Mesenchymal stem cell (in vitro differentiated cells and primary cell): ENCODE measurements at regions not wholly inside any gene's neighbourhood (a gene's known extent, or its start where the extent isn't known, plus 50 kb on each side); places are given as distances from the start of the nearest gene placed in this dataset.

ENCODE experiments used
- DNase-seq: peaks from one replicate; pipeline ENCODE4 v3.0.0-alpha.2; 2013
- H2AFZ ChIP-seq: one replicate; pipeline ENCODE4 v1.6.1; 2013; ENCODE audit warnings: low read depth, mild to moderate bottlenecking, control low read depth, inconsistent platforms, low read length, moderate library complexity
- H2AK5ac ChIP-seq: 2 replicates; pipeline ENCODE4 v1.6.1; 2013; ENCODE audit warnings: low read length, moderate library complexity, mild to moderate bottlenecking, inconsistent platforms; ENCODE audit not compliant: severe bottlenecking
- H2BK120ac ChIP-seq: one replicate; pipeline ENCODE4 v1.6.1; 2013; ENCODE audit warnings: low read depth, mild to moderate bottlenecking, inconsistent platforms, low read length, moderate library complexity
- H2BK12ac ChIP-seq, 2 experiments: one replicate each; pipeline ENCODE4 v1.6.1; 2013; ENCODE audit warnings: inconsistent platforms in 2 of 2, low read length in 2 of 2, mild to moderate bottlenecking in 2 of 2, moderate library complexity in 2 of 2, control low read depth in 1 of 2
- H2BK15ac ChIP-seq: one replicate; pipeline ENCODE4 v1.6.1; 2013; ENCODE audit warnings: mild to moderate bottlenecking, low read depth, inconsistent platforms; ENCODE audit not compliant: poor library complexity, severe bottlenecking
- H2BK5ac ChIP-seq: 2 replicates; pipeline ENCODE4 v1.6.1; 2013; ENCODE audit warnings: low read depth, mild to moderate bottlenecking, low read length, control low read depth, inconsistent platforms; ENCODE audit not compliant: poor library complexity, severe bottlenecking
- H3K14ac ChIP-seq, 2 experiments: one replicate each; pipeline ENCODE4 v1.6.1; 2013; ENCODE audit warnings: inconsistent platforms in 2 of 2, low read length in 2 of 2, control low read depth in 1 of 2, mild to moderate bottlenecking in 1 of 2, moderate library complexity in 1 of 2
- H3K18ac ChIP-seq, 2 experiments: one replicate each; pipeline ENCODE4 v1.6.1; 2013; ENCODE audit warnings: inconsistent platforms in 2 of 2, low read length in 2 of 2, control low read depth in 1 of 2, low read depth in 1 of 2, mild to moderate bottlenecking in 1 of 2
- H3K23ac ChIP-seq, 2 experiments: one replicate each; pipeline ENCODE4 v1.6.1; 2013; ENCODE audit warnings: inconsistent platforms in 2 of 2, low read length in 2 of 2, mild to moderate bottlenecking in 2 of 2, moderate library complexity in 2 of 2, control low read depth in 1 of 2
- H3K27ac ChIP-seq: 2 replicates; pipeline ENCODE4 v1.5.1; 2013; ENCODE audit warnings: mild to moderate bottlenecking, moderate library complexity, low read length, control low read depth, inconsistent platforms; ENCODE audit not compliant: poor library complexity, severe bottlenecking
- H3K27me3 ChIP-seq, 2 experiments: 2 replicates each; pipeline versions ENCODE4 v1.6.1 to v1.7.0; 2013; ENCODE audit warnings: low read length in 2 of 2, mild to moderate bottlenecking in 2 of 2, moderate library complexity in 2 of 2, control low read depth in 1 of 2, inconsistent platforms in 1 of 2; ENCODE audit not compliant: control insufficient read depth in 1 of 2, insufficient read depth in 1 of 2
- H3K36me3 ChIP-seq, 2 experiments: 2 replicates each; pipeline versions ENCODE4 v1.6.1 to v1.7.0; 2013; ENCODE audit warnings: low read length in 2 of 2, control low read depth in 1 of 2, inconsistent platforms in 1 of 2, low read depth in 1 of 2, mild to moderate bottlenecking in 1 of 2; ENCODE audit not compliant: insufficient read depth in 2 of 2, control insufficient read depth in 1 of 2
- H3K4ac ChIP-seq, 2 experiments: one replicate each; pipeline ENCODE4 v1.6.1; 2013; ENCODE audit warnings: inconsistent platforms in 2 of 2, low read length in 2 of 2, mild to moderate bottlenecking in 2 of 2, moderate library complexity in 2 of 2, control low read depth in 1 of 2, low read depth in 1 of 2
- H3K4me1 ChIP-seq: 2 replicates; pipeline ENCODE4 v1.6.1; 2013; ENCODE audit warnings: low read depth, low read length, control low read depth; ENCODE audit not compliant: control insufficient read depth, insufficient read depth
- H3K4me2 ChIP-seq: 2 replicates; pipeline ENCODE4 v1.6.1; 2013; ENCODE audit warnings: low read length, mild to moderate bottlenecking, inconsistent platforms; ENCODE audit not compliant: poor library complexity, severe bottlenecking
- H3K4me3 ChIP-seq, 2 experiments: 2 replicates each; pipeline versions ENCODE4 v1.5.1 to v1.7.0; 2013; ENCODE audit warnings: low read length in 2 of 2, mild to moderate bottlenecking in 2 of 2, control low read depth in 1 of 2, low read depth in 1 of 2; ENCODE audit not compliant: insufficient read depth in 1 of 2
- H3K79me1 ChIP-seq: replicated peaks from 2 replicates; pipeline ENCODE4 v1.6.1; 2013; ENCODE audit warnings: mild to moderate bottlenecking, control low read depth, low read length, inconsistent platforms; ENCODE audit not compliant: poor library complexity, severe bottlenecking
- H3K9ac ChIP-seq: 2 replicates; pipeline ENCODE4 v1.7.0; 2013; ENCODE audit warnings: mild to moderate bottlenecking, low read length, moderate library complexity
- H3K9me3 ChIP-seq: 2 replicates; pipeline ENCODE4 v1.7.0; 2013; ENCODE audit warnings: mild to moderate bottlenecking, low read length; ENCODE audit not compliant: control insufficient read depth
- H4K8ac ChIP-seq: one replicate; pipeline ENCODE4 v1.6.1; 2013; ENCODE audit warnings: inconsistent platforms, mild to moderate bottlenecking, low read length, moderate library complexity
- H4K91ac ChIP-seq: one replicate; pipeline ENCODE4 v1.6.1; 2013; ENCODE audit warnings: mild to moderate bottlenecking, low read length, inconsistent platforms
- WGBS: methylation state at CpG from one replicate; pipeline ENCODE4 v1.1.7; 2013; ENCODE audit warnings: mixed read lengths; 5-methylcytosine and 5-hydroxymethylcytosine counted together

DNA sequence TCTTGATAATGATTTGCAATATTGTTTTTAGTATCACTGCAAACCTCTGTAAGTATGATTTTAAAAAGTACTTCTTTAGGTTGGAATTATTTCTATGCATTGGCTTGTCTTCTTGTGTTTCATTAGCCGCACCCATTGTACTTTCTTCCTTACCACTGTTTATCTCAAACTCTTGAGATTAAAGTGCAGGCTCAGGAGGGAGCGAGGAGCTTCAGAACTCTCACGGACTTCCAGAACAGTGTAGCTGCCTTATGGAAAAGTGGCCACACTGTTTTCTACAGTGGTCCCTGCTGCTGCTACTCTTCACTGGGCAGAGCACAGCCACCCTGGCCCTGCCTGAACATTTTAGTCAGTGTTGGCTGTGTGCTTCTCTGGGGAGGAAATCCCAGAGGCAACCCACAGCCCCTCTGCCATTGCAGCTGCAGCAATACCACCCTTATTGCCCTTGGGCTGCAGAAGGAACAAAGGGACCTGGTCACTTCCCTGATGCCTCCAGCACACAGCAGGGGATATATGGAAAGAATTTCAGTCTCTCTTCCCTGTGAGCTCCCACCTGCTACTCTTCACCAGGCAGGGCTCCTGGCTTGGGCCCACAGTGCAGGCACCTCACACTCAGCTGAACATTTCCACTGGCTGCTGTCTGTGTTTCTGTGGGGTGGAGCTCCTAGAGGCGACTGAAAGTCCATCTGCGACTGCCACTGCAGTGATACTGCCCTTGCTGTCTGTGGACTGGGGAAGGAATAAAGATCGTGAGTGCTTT, 91.7 kb upstream of the MAP3K4 start:
- H2BK5ac ChIP-seq = no peak overlapping the region
- H3K79me1 ChIP-seq = no peaks in the 10 kb centered on the region
- H3K9me3 ChIP-seq = peaks cover 3% of the 10 kb centered on the region
- no peak overlapping the region for H4K91ac ChIP-seq
- H3K23ac ChIP-seq = no peak overlapping the region
- peaks cover 0 to 3% of the 10 kb centered on the region in 2 experiments for H3K27me3 ChIP-seq
- no peak overlapping the region for H2BK12ac ChIP-seq
- no peaks in the 10 kb centered on the region for H3K4me1 ChIP-seq
- no peak overlapping the region for H2AFZ ChIP-seq
- H3K4ac ChIP-seq = no peak overlapping the region
- no peak overlapping the region for H3K9ac ChIP-seq
- H2BK15ac ChIP-seq = no peak overlapping the region
- 76% methylated on average over 6 of the region's 6 CpGs for WGBS
- no peak overlapping the region for H3K14ac ChIP-seq
- no peaks in the 10 kb centered on the region for H3K36me3 ChIP-seq
- no peak overlapping the region for H3K4me3 ChIP-seq
- H2BK120ac ChIP-seq = no peak overlapping the region
- DNase-seq = no peak
- H4K8ac ChIP-seq = no peak overlapping the region
- no peak overlapping the region for H2AK5ac ChIP-seq
- no peak overlapping the region for H3K4me2 ChIP-seq
- no peak overlapping the region for H3K27ac ChIP-seq
- H3K18ac ChIP-seq = no peak overlapping the region

DNA sequence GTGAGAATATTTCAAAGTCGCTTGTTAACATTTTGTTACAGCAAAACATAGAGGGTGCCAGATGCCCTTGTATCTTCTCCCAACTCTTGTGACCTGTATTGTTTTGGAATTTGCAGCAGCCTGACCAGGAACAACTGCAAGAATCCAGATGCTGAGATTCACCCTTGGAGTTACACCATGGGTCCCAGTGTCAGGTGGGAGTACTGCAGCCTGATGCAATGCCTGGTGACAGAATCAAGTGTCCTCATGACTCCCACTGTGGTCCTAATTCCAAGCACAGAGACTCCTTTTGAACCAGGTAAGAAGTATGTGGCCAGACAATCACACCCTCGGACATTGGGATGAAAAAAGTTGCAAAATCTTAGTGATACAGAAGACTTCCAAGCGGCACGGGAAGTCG, 79.6 kb upstream of the MAP3K4 start:
- no peak overlapping the region for H3K23ac ChIP-seq
- no peak overlapping the region for H2AK5ac ChIP-seq
- H2AFZ ChIP-seq = no peak overlapping the region
- no peaks in the 10 kb centered on the region for H3K4me1 ChIP-seq
- no peak overlapping the region for H3K27ac ChIP-seq
- no peak for DNase-seq
- H3K4me3 ChIP-seq = no peak overlapping the region
- 91% methylated on average over 5 of the region's 5 CpGs for WGBS
- H4K91ac ChIP-seq = no peak overlapping the region
- H2BK12ac ChIP-seq = no peak overlapping the region
- H2BK120ac ChIP-seq = no peak overlapping the region
- H3K9ac ChIP-seq = no peak overlapping the region
- no peak overlapping the region for H3K18ac ChIP-seq
- H3K36me3 ChIP-seq = no peaks in the 10 kb centered on the region
- H4K8ac ChIP-seq = no peak overlapping the region
- no peaks in the 10 kb centered on the region for H3K79me1 ChIP-seq
- no peak overlapping the region for H3K4me2 ChIP-seq
- H2BK15ac ChIP-seq = no peak overlapping the region
- H3K4ac ChIP-seq = no peak overlapping the region
- H3K27me3 ChIP-seq = no peaks in the 10 kb centered on the region
- no peak overlapping the region for H3K14ac ChIP-seq
- no peak overlapping the region for H2BK5ac ChIP-seq
- peaks cover 15% of the 10 kb centered on the region for H3K9me3 ChIP-seq

GRCh38 chr6:160912411-160912810, 79.2 kb upstream of the MAP3K4 start:
- no peak overlapping the region for H4K91ac ChIP-seq
- no peak overlapping the region for H2AK5ac ChIP-seq
- no peak overlapping the region for H2BK15ac ChIP-seq
- no peak overlapping the region for H3K4me3 ChIP-seq
- no peak overlapping the region for H3K18ac ChIP-seq
- no peak overlapping the region for H3K14ac ChIP-seq
- H2BK12ac ChIP-seq = no peak overlapping the region
- H3K9ac ChIP-seq = no peak overlapping the region
- no peak overlapping the region for H3K23ac ChIP-seq
- H3K4ac ChIP-seq = no peak overlapping the region
- no peak overlapping the region for H3K27ac ChIP-seq
- peaks cover 15% of the 10 kb centered on the region for H3K9me3 ChIP-seq
- no peaks in the 10 kb centered on the region for H3K36me3 ChIP-seq
- no peak overlapping the region for H2BK5ac ChIP-seq
- H3K79me1 ChIP-seq = no peaks in the 10 kb centered on the region
- no peaks in the 10 kb centered on the region for H3K27me3 ChIP-seq
- no peak overlapping the region for H2AFZ ChIP-seq
- H4K8ac ChIP-seq = no peak overlapping the region
- no peaks in the 10 kb centered on the region for H3K4me1 ChIP-seq
- WGBS = 80% methylated on average over 6 of the region's 6 CpGs
- H3K4me2 ChIP-seq = no peak overlapping the region
- no peak for DNase-seq
- H2BK120ac ChIP-seq = no peak overlapping the region

DNA sequence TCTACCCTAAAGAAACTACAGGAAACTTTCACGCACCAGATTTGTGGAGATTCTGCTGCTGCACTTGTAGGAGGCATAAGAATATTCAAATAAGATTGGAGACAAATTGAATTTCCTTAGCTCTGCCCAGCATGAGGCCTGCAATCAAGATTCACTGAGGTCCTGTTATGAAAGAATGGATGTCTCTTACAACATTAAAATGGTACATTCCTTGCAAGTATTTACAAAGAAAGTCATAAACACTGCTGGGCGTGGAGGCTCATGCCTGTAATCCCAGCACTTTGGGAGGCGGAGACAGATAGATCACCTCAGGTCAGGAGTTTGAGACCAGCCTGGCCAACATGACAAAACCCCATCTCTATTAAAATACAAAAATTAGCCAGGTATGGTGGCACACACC, 74.0 kb upstream of the MAP3K4 start:
- Histone ChIP-seq H3K4me3 (no peak overlapping the region), H3K36me3 (no peaks in the 10 kb centered on the region), H2BK15ac (no peak overlapping the region), H3K18ac (no peak overlapping the region), H4K8ac (no peak overlapping the region), H3K4me2 (no peak overlapping the region), H3K23ac (no peak overlapping the region), H3K4me1 (no peaks in the 10 kb centered on the region), H3K27ac (no peak overlapping the region), H2AFZ (no peak overlapping the region), H3K4ac (no peak overlapping the region), H3K14ac (no peak overlapping the region), H3K9me3 (peaks cover 12% of the 10 kb centered on the region), H3K79me1 (no peaks in the 10 kb centered on the region), H2AK5ac (no peak overlapping the region), H2BK12ac (no peak overlapping the region), H2BK5ac (no peak overlapping the region), H4K91ac (no peak overlapping the region), H2BK120ac (no peak overlapping the region), H3K27me3 (no peaks in the 10 kb centered on the region), H3K9ac (no peak overlapping the region)
- 84% methylated on average over 2 of the region's 3 CpGs for WGBS
- DNase-seq = no peak
